ENCODE measurements at regions not wholly inside any gene's neighbourhood (a gene's known extent, or its start where the extent isn't known, plus 50 kb on each side); places are given as distances from the start of the nearest gene placed in this dataset.
"Not testable (repeated sequence)": the region's sequence is repeated elsewhere in the genome, so short reads cannot be mapped to it uniquely, and the experiment has no call there.

- not testable (repeated sequence) for DNase-seq (ENCODE audit: low read depth)
Observed at GRCh38 chr1:214095896-214096295, 108.1 kb downstream of the PROX1 start.

GRCh38 chr1:214101246-214101645, 113.5 kb downstream of the PROX1 start:
- no peak for DNase-seq (ENCODE audit: low read depth)

GRCh38 chr1:214101828-214102227, 114.1 kb downstream of the PROX1 start:
- no peak for DNase-seq (ENCODE audit: low read depth)

- peak; percentile 89 for DNase-seq (ENCODE audit: low read depth)
Observed at GRCh38 chr1:214102907-214103306, 115.1 kb downstream of the PROX1 start.

GRCh38 chr1:214103778-214104177, 116.0 kb downstream of the PROX1 start:
- no peak for DNase-seq (ENCODE audit: low read depth)

GRCh38 chr1:214106375-214106774, 118.6 kb downstream of the PROX1 start:
- no peak for DNase-seq (ENCODE audit: low read depth)

GRCh38 chr1:214107322-214108096, 119.7 kb downstream of the PROX1 start:
- peak; percentile 8 for DNase-seq (ENCODE audit: low read depth)

GRCh38 chr1:214108097-214108446, 120.3 kb downstream of the PROX1 start:
- DNase-seq (ENCODE audit: low read depth), result no peak

GRCh38 chr1:214111796-214112195, 124.0 kb downstream of the PROX1 start:
- no peak for DNase-seq (ENCODE audit: low read depth)

- no peak for DNase-seq (ENCODE audit: low read depth)
Observed at GRCh38 chr1:214116258-214116657, 128.5 kb downstream of the PROX1 start.

- DNase-seq (ENCODE audit: low read depth), result no peak
Observed at GRCh38 chr1:214117780-214118179, 130.0 kb downstream of the PROX1 start.

GRCh38 chr1:214120191-214120590, 132.4 kb downstream of the PROX1 start:
- no peak for DNase-seq (ENCODE audit: low read depth)

GRCh38 chr1:214120951-214121350, 133.2 kb downstream of the PROX1 start:
- no peak for DNase-seq (ENCODE audit: low read depth)

- DNase-seq (ENCODE audit: low read depth), result no peak
Observed at GRCh38 chr1:214122110-214122509, 134.3 kb downstream of the PROX1 start.

- peak; percentile 69 for DNase-seq (ENCODE audit: low read depth)
Observed at GRCh38 chr1:214123061-214123784, 135.4 kb downstream of the PROX1 start.

- no peak for DNase-seq (ENCODE audit: low read depth)
Observed at GRCh38 chr1:214124281-214124805, 136.6 kb downstream of the PROX1 start.

GRCh38 chr1:214124915-214125314, 137.1 kb downstream of the PROX1 start:
- no peak for DNase-seq (ENCODE audit: low read depth)

GRCh38 chr1:214125819-214126218, 138.0 kb downstream of the PROX1 start:
- DNase-seq (ENCODE audit: low read depth), result no peak

- DNase-seq (ENCODE audit: low read depth), result no peak
Observed at GRCh38 chr1:214126697-214127146, 138.9 kb downstream of the PROX1 start.

- no peak for DNase-seq (ENCODE audit: low read depth)
Observed at GRCh38 chr1:214127705-214128104, 139.9 kb downstream of the PROX1 start.

GRCh38 chr1:214135886-214136285, 145.1 kb upstream of the SMYD2 start:
- DNase-seq (ENCODE audit: low read depth), result no peak

- DNase-seq (ENCODE audit: low read depth), result no peak
Observed at GRCh38 chr1:214136324-214136919, 144.5 kb upstream of the SMYD2 start.

GRCh38 chr1:214141486-214141885, 139.5 kb upstream of the SMYD2 start:
- DNase-seq (ENCODE audit: low read depth), result no peak

Measured in ELR (cell line).